ENCODE measurements at regions not wholly inside any gene's neighbourhood (a gene's known extent, or its start where the extent isn't known, plus 50 kb on each side); places are given as distances from the start of the nearest gene placed in this dataset.

DNA sequence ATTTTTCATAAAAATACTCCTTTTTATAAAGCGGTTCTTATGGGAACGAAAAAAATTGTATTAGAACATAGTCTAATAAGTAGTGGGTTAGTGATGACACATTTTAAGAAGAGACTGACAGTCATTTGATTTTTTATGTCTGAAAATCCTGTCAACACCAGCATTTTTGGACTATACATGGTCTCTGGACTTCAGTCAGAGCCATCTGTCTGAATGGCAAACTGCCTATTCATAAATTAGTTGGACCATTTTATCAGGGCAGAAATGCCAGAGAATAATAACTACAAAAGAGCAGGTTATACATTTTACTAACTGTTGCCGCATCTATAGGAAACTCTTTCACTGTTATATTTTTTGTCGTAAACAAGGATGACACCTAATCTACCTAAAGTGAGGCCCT is 437.6 kb downstream of the ZNF804A start:
- Histone ChIP-seq H3K4me1 (ENCODE audit: control insufficient read depth in 2 of 3, insufficient read depth in 2 of 3, low read depth in 1 of 3, low read length in 3 of 3) (no peaks in the 10 kb centered on the region), H3K9me3 (ENCODE audit: control insufficient read depth in 2 of 3, insufficient read depth in 1 of 3, low read length in 3 of 3) (no peaks in the 10 kb centered on the region), H3K4me3 (ENCODE audit: low read length in 3 of 3) (no peak overlapping the region), H3K27me3 (ENCODE audit: control insufficient read depth, insufficient read depth, low read length) (no peaks in the 10 kb centered on the region), H3K9ac (ENCODE audit: low read length in 3 of 3) (no peak overlapping the region), H3K36me3 (ENCODE audit: control insufficient read depth in 2 of 3, insufficient read depth in 3 of 3, low read length in 3 of 3) (no peaks in the 10 kb centered on the region), H3K27ac (ENCODE audit: low read depth in 2 of 2, low read length in 2 of 2) (no peak overlapping the region)
- intact Hi-C loops (cut with DNase I): no loop called here
- FAIRE-seq: no peak
- no peak for DNase-seq
- TF ChIP-seq, protein P1, sequence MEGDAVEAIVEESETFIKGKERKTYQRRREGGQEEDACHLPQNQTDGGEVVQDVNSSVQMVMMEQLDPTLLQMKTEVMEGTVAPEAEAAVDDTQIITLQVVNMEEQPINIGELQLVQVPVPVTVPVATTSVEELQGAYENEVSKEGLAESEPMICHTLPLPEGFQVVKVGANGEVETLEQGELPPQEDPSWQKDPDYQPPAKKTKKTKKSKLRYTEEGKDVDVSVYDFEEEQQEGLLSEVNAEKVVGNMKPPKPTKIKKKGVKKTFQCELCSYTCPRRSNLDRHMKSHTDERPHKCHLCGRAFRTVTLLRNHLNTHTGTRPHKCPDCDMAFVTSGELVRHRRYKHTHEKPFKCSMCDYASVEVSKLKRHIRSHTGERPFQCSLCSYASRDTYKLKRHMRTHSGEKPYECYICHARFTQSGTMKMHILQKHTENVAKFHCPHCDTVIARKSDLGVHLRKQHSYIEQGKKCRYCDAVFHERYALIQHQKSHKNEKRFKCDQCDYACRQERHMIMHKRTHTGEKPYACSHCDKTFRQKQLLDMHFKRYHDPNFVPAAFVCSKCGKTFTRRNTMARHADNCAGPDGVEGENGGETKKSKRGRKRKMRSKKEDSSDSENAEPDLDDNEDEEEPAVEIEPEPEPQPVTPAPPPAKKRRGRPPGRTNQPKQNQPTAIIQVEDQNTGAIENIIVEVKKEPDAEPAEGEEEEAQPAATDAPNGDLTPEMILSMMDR (IDR thresholded peaks at IDR 0.05; ENCODE audit: borderline replicate concordance, extremely low read depth, insufficient read depth): no peak

DNA sequence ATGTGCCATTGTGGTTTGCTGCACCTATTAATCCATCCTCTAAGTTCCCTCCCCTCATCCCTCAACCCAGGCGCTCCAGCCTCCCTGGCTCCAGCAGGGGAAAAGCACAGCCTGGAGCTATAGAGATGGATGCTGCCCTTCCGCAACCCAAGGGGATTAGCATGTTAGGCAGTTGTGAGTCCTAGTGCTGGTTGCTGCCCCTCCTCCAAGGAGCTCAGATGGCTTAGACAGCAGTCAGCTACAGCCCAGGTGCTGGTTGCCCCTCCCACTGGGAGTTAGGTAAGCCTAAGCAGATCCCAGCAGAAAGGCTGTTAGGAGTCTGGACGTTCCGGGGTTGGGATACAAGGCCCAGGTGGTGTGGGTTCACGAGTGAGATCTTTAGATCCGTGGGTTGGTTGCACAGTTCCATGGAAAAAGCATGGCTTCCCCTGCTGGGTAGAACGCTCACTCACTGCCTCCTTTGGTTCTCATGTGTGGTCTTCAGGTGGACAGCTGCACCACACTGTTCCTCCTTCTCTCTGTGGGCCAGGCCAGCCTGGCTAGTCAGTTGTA is 446.1 kb downstream of the ZNF804A start:
- no peak overlapping the region for H3K4me3 ChIP-seq (ENCODE audit: low read length in 3 of 3)
- H3K36me3 ChIP-seq (ENCODE audit: control insufficient read depth in 2 of 3, insufficient read depth in 3 of 3, low read length in 3 of 3): no peaks in the 10 kb centered on the region
- FAIRE-seq: no peak
- TF ChIP-seq, protein P1 (IDR thresholded peaks at IDR 0.05; ENCODE audit: borderline replicate concordance, extremely low read depth, insufficient read depth): no peak
- H3K27me3 ChIP-seq (ENCODE audit: control insufficient read depth, insufficient read depth, low read length): no peaks in the 10 kb centered on the region
- no peak overlapping the region for H3K27ac ChIP-seq (ENCODE audit: low read depth in 2 of 2, low read length in 2 of 2)
- H3K9me3 ChIP-seq (ENCODE audit: control insufficient read depth in 2 of 3, insufficient read depth in 1 of 3, low read length in 3 of 3): peaks cover 0 to 7% (median 0%) of the 10 kb centered on the region in 3 donors
- no peak overlapping the region for H3K9ac ChIP-seq (ENCODE audit: low read length in 3 of 3)
- DNase-seq: peak in 1 of 5 donors; percentile 22
- no peaks in the 10 kb centered on the region for H3K4me1 ChIP-seq (ENCODE audit: control insufficient read depth in 2 of 3, insufficient read depth in 2 of 3, low read depth in 1 of 3, low read length in 3 of 3)
- intact Hi-C loops (cut with DNase I): no loop called here

DNA sequence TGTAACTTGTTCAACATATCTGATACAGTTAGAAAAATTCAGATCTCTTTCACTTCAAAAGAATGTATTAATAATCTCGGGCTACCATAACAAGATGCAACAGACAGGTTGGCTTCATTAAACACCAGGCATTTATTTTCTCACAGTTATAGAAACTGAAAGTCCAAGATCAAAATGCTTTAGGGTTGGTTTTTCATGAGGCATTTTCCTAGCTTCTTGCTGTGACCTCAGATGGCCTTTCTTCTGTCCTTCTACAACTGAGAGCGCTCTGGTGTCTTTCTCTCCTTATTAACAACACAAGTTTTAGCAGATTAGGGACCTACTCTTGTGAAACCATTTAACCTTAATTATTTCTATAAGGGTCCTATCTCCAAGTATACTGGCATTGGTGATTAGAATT is 452.5 kb downstream of the ZNF804A start:
- no peaks in the 10 kb centered on the region for H3K27me3 ChIP-seq (ENCODE audit: control insufficient read depth, insufficient read depth, low read length)
- H3K4me1 ChIP-seq (ENCODE audit: control insufficient read depth in 2 of 3, insufficient read depth in 2 of 3, low read depth in 1 of 3, low read length in 3 of 3): no peaks in the 10 kb centered on the region
- no peak overlapping the region for H3K9ac ChIP-seq (ENCODE audit: low read length in 3 of 3)
- H3K27ac ChIP-seq (ENCODE audit: low read depth in 2 of 2, low read length in 2 of 2): no peak overlapping the region
- no peak overlapping the region for H3K4me3 ChIP-seq (ENCODE audit: low read length in 3 of 3)
- DNase-seq (no peak), FAIRE-seq (no peak)
- intact Hi-C loops (cut with DNase I): no loop called here
- no peaks in the 10 kb centered on the region for H3K36me3 ChIP-seq (ENCODE audit: control insufficient read depth in 2 of 3, insufficient read depth in 3 of 3, low read length in 3 of 3)
- TF ChIP-seq, protein P1 (IDR thresholded peaks at IDR 0.05; ENCODE audit: borderline replicate concordance, extremely low read depth, insufficient read depth): no peak
- no peaks in the 10 kb centered on the region for H3K9me3 ChIP-seq (ENCODE audit: control insufficient read depth in 2 of 3, insufficient read depth in 1 of 3, low read length in 3 of 3)

DNA sequence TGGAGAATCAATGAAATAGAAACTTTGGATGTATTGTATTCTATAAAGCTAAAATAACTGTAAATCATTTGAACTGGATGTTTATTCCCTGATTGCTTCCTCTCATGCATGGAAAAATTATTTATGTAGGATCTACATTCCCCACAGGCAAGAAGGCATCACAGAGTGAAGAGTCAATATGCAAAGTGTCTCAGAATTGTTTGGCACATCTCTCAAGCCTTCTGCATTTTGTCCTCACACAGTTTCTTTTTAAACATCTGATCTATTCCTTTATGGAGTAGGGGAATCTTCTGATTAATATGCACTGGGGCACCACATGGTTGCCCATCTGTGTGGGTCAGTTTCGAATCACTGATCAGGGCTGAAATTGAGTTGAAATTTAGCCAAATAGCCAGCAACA is 465.4 kb downstream of the ZNF804A start:
- H3K9me3 ChIP-seq (ENCODE audit: control insufficient read depth in 2 of 3, insufficient read depth in 1 of 3, low read length in 3 of 3): no peaks in the 10 kb centered on the region
- TF ChIP-seq, protein P1 (IDR thresholded peaks at IDR 0.05; ENCODE audit: borderline replicate concordance, extremely low read depth, insufficient read depth): no peak
- H3K27ac ChIP-seq (ENCODE audit: low read depth in 2 of 2, low read length in 2 of 2): no peak overlapping the region
- intact Hi-C loops (cut with DNase I): no loop called here
- no peaks in the 10 kb centered on the region for H3K36me3 ChIP-seq (ENCODE audit: control insufficient read depth in 2 of 3, insufficient read depth in 3 of 3, low read length in 3 of 3)
- peak in 1 of 5 donors; percentile 4 for DNase-seq
- H3K27me3 ChIP-seq (ENCODE audit: control insufficient read depth, insufficient read depth, low read length): no peaks in the 10 kb centered on the region
- FAIRE-seq: no peak
- no peak overlapping the region for H3K9ac ChIP-seq (ENCODE audit: low read length in 3 of 3)
- H3K4me1 ChIP-seq (ENCODE audit: control insufficient read depth in 2 of 3, insufficient read depth in 2 of 3, low read depth in 1 of 3, low read length in 3 of 3): no peaks in the 10 kb centered on the region
- no peak overlapping the region for H3K4me3 ChIP-seq (ENCODE audit: low read length in 3 of 3)

Data from kidney (tissue), 13 donors.